Suprapubic skin (tissue), 3 donors: ENCODE measurements at regions not wholly inside any gene's neighbourhood (a gene's known extent, or its start where the extent isn't known, plus 50 kb on each side); places are given as distances from the start of the nearest gene placed in this dataset.

Experiments used
- POLR2A ChIP-seq, 2 donors: fragments of 450-650 bp; IDR thresholded peaks; one replicate each; pipeline ENCODE4 v1.6.1; 2017; ENCODE audit warnings: antibody characterized with exemption in 2 of 2, mild to moderate bottlenecking in 2 of 2, moderate library complexity in 2 of 2
- TF ChIP-seq, protein P1 (sequence below), 2 donors: fragments of 200-600 bp in 1 of 2; fragments of 450-650 bp in 1 of 2; sonication (generic) in 1 of 2; IDR thresholded peaks; one replicate each; pipeline ENCODE4 v1.5.1; 2016 to 2019; ENCODE audit warnings: antibody characterized with exemption in 2 of 2, mild to moderate bottlenecking in 1 of 2, moderate library complexity in 1 of 2

DNA sequence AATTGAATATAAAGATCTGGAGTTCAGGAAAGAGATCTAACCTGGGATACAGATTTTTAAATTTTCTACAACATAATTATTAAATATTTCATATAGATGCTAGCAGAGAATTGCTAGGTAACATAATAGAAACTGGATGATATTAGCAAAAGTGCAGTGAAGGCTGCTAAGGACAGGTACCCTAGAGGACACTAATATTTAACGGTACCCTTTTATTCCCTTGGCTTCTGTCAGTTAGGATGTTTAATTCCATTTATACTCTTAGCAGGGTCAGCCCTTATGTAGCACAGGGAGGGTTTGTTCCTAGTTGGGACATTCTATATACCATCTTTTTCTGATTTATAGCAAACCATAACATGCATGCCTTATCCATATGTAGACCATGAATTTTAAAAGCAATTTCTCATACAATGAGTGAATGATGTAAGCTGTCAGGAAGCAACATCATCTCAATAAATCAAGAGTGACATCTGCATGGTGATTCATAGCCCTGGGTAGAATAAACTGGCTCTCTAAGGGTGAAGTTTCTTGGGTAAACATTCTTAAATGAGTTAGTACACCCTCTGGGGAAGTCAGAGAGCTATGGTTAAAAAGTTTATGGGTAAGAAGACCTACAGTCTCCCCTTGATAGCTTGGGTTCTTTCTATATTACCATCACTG lies 404.4 kb upstream of the MGAT4C start:
- TF ChIP-seq POLR2A (IDR thresholded peaks at IDR 0.05) = no peak
- TF ChIP-seq, protein P1, sequence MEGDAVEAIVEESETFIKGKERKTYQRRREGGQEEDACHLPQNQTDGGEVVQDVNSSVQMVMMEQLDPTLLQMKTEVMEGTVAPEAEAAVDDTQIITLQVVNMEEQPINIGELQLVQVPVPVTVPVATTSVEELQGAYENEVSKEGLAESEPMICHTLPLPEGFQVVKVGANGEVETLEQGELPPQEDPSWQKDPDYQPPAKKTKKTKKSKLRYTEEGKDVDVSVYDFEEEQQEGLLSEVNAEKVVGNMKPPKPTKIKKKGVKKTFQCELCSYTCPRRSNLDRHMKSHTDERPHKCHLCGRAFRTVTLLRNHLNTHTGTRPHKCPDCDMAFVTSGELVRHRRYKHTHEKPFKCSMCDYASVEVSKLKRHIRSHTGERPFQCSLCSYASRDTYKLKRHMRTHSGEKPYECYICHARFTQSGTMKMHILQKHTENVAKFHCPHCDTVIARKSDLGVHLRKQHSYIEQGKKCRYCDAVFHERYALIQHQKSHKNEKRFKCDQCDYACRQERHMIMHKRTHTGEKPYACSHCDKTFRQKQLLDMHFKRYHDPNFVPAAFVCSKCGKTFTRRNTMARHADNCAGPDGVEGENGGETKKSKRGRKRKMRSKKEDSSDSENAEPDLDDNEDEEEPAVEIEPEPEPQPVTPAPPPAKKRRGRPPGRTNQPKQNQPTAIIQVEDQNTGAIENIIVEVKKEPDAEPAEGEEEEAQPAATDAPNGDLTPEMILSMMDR (IDR thresholded peaks at IDR 0.05) = no peak
